K562 (cell line): ENCODE measurements at regions not wholly inside any gene's neighbourhood (a gene's known extent, or its start where the extent isn't known, plus 50 kb on each side); places are given as distances from the start of the nearest gene placed in this dataset.

Source experiments
- ATAC-seq: fragments of 200-7000 bp; cut with Tn5 transposase; 3 replicates; pipeline ENCODE4 v1.9.1; 2020; ENCODE audit warnings: moderate library complexity
- BruUV-seq: library from RNA; stranded (reverse); fragments of 400-500 nt; replicated peaks from 2 replicates; lab custom pipeline; 2021; lab: Mats Ljungman, UMichigan
- CTCF ChIA-PET: fragments of 300-600 bp; formaldehyde crosslinking; extraction: SDS; loops from one replicate; lab custom pipeline; 2021; ENCODE audit warnings: low intra/inter-chr PET ratio; lab: Yijun Ruan, JAX
- POLR2A ChIA-PET: fragments of 300-600, 350-650 bp; sonication (Branson Sonifier 250); formaldehyde crosslinking; extraction: SDS; loops from one replicate; lab custom pipeline; 2021; ENCODE audit warnings: antibody characterized with exemption, inconsistent platforms; lab: Yijun Ruan, JAX
- DNase-seq, 4 experiments: peaks; one replicate each; pipeline versions ENCODE4 v3.0.0 to v3.0.0-alpha.2; 2011 to 2018; ENCODE audit warnings: low spot score in 3 of 4, mixed read lengths in 3 of 4; ENCODE audit errors: extremely low read depth in 1 of 4
- FAIRE-seq: peaks from 2 replicates; lab custom pipeline; 2011; peaks lifted over from hg19 to GRCh38; lab: Jason Lieb, UNC
- H2AFZ ChIP-seq: 2 replicates; pipeline ENCODE4 v1.6.0; 2011; ENCODE audit warnings: low read depth, low read length, control low read depth, inconsistent platforms
- H3K27ac ChIP-seq: fragments of 200-600 bp; 3 replicates; pipeline ENCODE4 v1.8.0; 2011; ENCODE audit warnings: low read depth, mild to moderate bottlenecking, control low read depth, inconsistent platforms, low read length, moderate library complexity, mixed read lengths; ENCODE audit errors: extremely low read depth
- H3K27me3 ChIP-seq, 2 experiments: fragments of 300-600 bp in 1 of 2; 2 replicates in 1 of 2; 3 replicates in 1 of 2; pipeline versions ENCODE4 v1.6.0 to v1.8.0; 2011; ENCODE audit warnings: inconsistent platforms in 2 of 2, low read length in 2 of 2, mild to moderate bottlenecking in 1 of 2, mixed read lengths in 1 of 2, moderate library complexity in 1 of 2; ENCODE audit not compliant: control insufficient read depth in 2 of 2, insufficient read depth in 2 of 2
- H3K36me3 ChIP-seq: fragments of 300-600 bp; 3 replicates; pipeline ENCODE4 v1.8.0; 2011; ENCODE audit warnings: mild to moderate bottlenecking, low read length, inconsistent platforms; ENCODE audit not compliant: control insufficient read depth, insufficient read depth
- H3K4me1 ChIP-seq, 2 experiments: fragments of 200-600 bp in 1 of 2; replicated peaks in 1 of 2; 2 replicates in 1 of 2; 3 replicates in 1 of 2; pipeline versions ENCODE4 v1.5.1 to v1.8.0; 2011; ENCODE audit warnings: inconsistent platforms in 2 of 2, low read length in 2 of 2, mild to moderate bottlenecking in 1 of 2, mixed read lengths in 1 of 2, moderate library complexity in 1 of 2; ENCODE audit not compliant: control insufficient read depth in 2 of 2, insufficient read depth in 2 of 2
- H3K4me2 ChIP-seq: 2 replicates; pipeline ENCODE4 v1.6.1; 2011; ENCODE audit warnings: low read length, control low read depth, inconsistent platforms, mixed read lengths; ENCODE audit not compliant: insufficient read depth
- H3K4me3 ChIP-seq: fragments of 200-600 bp; sonication (generic), shearing (Covaris generic); 2 replicates; pipeline ENCODE4 v1.5.1; 2016; ENCODE audit warnings: control low read depth, inconsistent platforms
- H3K79me2 ChIP-seq: fragments of 200-600 bp; 3 replicates; pipeline ENCODE4 v1.8.0; 2011; ENCODE audit warnings: low read length, inconsistent platforms; ENCODE audit not compliant: control insufficient read depth, insufficient read depth
- H3K9ac ChIP-seq, 2 experiments: 2 replicates each; pipeline versions ENCODE4 v1.6.0 to v1.6.1; 2011; ENCODE audit warnings: low read depth in 2 of 2, low read length in 2 of 2, control low read depth in 1 of 2, inconsistent platforms in 1 of 2, mild to moderate bottlenecking in 1 of 2, mixed read lengths in 1 of 2; ENCODE audit not compliant: insufficient read depth in 1 of 2
- H3K9me1 ChIP-seq: one replicate; pipeline ENCODE4 v1.6.0; 2011; ENCODE audit warnings: inconsistent platforms, mild to moderate bottlenecking, low read length, moderate library complexity; ENCODE audit not compliant: control insufficient read depth, insufficient read depth
- H3K9me3 ChIP-seq: replicated peaks from 2 replicates; pipeline ENCODE4 v1.5.1; 2011; ENCODE audit warnings: low read depth, low read length, inconsistent platforms; ENCODE audit not compliant: control insufficient read depth, insufficient read depth
- H4K20me1 ChIP-seq: replicated peaks from 2 replicates; pipeline ENCODE4 v1.6.1; 2011; ENCODE audit warnings: low read length, inconsistent platforms, mixed read lengths; ENCODE audit not compliant: control insufficient read depth, insufficient read depth
- C11orf30 ChIP-seq: fragments of 450-650 bp; IDR thresholded peaks from 2 replicates; pipeline ENCODE4 v1.6.1; 2016; ENCODE audit warnings: low read depth, mild to moderate bottlenecking
- CBFB ChIP-seq: sonication (generic); formaldehyde crosslinking; IDR thresholded peaks from 2 replicates; pipeline ENCODE4 v1.4.0; 2020; ENCODE audit warnings: mild to moderate bottlenecking, missing genetic modification reagents
- CREBBP ChIP-seq: IDR thresholded peaks from one replicate; pipeline ENCODE4 v1.6.1; 2012; ENCODE audit warnings: low read depth, mild to moderate bottlenecking, control low read depth, inconsistent platforms, low read length
- CSDE1 ChIP-seq, 2 experiments: fragments of 450-650 bp; IDR thresholded peaks; 2 replicates each; pipeline ENCODE4 v1.6.1; 2016; ENCODE audit warnings: mild to moderate bottlenecking in 1 of 2
- FOXA3 ChIP-seq, 2 experiments: fragments of 450-650 bp in 1 of 2; sonication (generic) in 1 of 2; formaldehyde crosslinking; IDR thresholded peaks in 1 of 2; conservative IDR thresholded peaks in 1 of 2; 2 replicates each; pipeline versions ENCODE4 v1.4.0 to v1.8.0; 2020 to 2022; ENCODE audit warnings: mild to moderate bottlenecking in 2 of 2, missing genetic modification reagents in 1 of 2
- FOXP4 ChIP-seq: sonication (generic); formaldehyde crosslinking; IDR thresholded peaks from 2 replicates; pipeline ENCODE4 v1.8.0; 2022; ENCODE audit warnings: mild to moderate bottlenecking, missing genetic modification reagents, borderline replicate concordance
- NBN ChIP-seq: fragments of 450-650 bp; IDR thresholded peaks from 2 replicates; pipeline ENCODE4 v1.6.1; 2016; ENCODE audit warnings: low read depth, mild to moderate bottlenecking
- OTX1 ChIP-seq: fragments of 450-650 bp; formaldehyde crosslinking; IDR thresholded peaks from 2 replicates; pipeline ENCODE4 v1.4.0; 2022; ENCODE audit warnings: mild to moderate bottlenecking
- ZNF282 ChIP-seq: sonication (generic); formaldehyde crosslinking; IDR thresholded peaks from 2 replicates; pipeline ENCODE4 v1.8.1; 2023; ENCODE audit warnings: missing genetic modification reagents
- ZNF696 ChIP-seq: fragments of 250-450 bp; sonication (Bioruptor Pico); conservative IDR thresholded peaks from 2 replicates; pipeline ENCODE4 v1.4.0; 2020; ENCODE audit warnings: mild to moderate bottlenecking, moderate library complexity
- WGBS: fragments of 100-300 bp; shearing (Covaris generic); methylation state at CpG from one replicate; pipeline ENCODE4 v1.1.6; 2016; ENCODE audit warnings: low coverage, mixed read lengths; ENCODE audit not compliant: insufficient coverage; ENCODE audit errors: missing lambda C conversion rate; 5-methylcytosine and 5-hydroxymethylcytosine counted together
- in situ Hi-C: fragments of 300-500 bp; cut with MboI; formaldehyde crosslinking; loops from 4 replicates; pipeline ENCODE4 v1.15.0; 2018; ENCODE audit warnings: inconsistent platforms, mixed read lengths
- intact Hi-C: fragments of 100-400 bp; cut with micrococcal nuclease; formaldehyde crosslinking; loops from 2 replicates; pipeline ENCODE4 v1.14.2; 2022

GRCh38 chr7:54843841-54844355 is 84.9 kb upstream of the SEC61G start:
- Histone ChIP-seq H3K9me1 (no peaks in the 10 kb centered on the region), H3K36me3 (no peaks in the 10 kb centered on the region), H3K4me1 (peaks cover 0 to 5% of the 10 kb centered on the region in 2 experiments; a peak in 2 of 5 replicates), H3K79me2 (no peaks in the 10 kb centered on the region), H3K9ac (no peak overlapping the region), H2AFZ (no peak overlapping the region), H3K4me3 (no peak overlapping the region), H4K20me1 (no peaks in the 10 kb centered on the region), H3K4me2 (no peak overlapping the region), H3K9me3 (no peaks in the 10 kb centered on the region), H3K27ac (no peak overlapping the region), H3K27me3 (peaks cover 0 to 6% of the 10 kb centered on the region in 2 experiments; a peak in 1 of 5 replicates)
- no TSS peak for BruUV-seq
- ATAC-seq (no peak), FAIRE-seq (no peak), DNase-seq (no peak)
- no peak for TF ChIP-seq CBFB (CRISPR knock-in tag)
- no peak for TF ChIP-seq FOXP4 (CRISPR knock-in tag)
- TF ChIP-seq CSDE1 (IDR thresholded peaks at IDR 0.05): no peak
- TF ChIP-seq CREBBP: no peak
- no peak for TF ChIP-seq ZNF696
- no peak for TF ChIP-seq ZNF282
- no peak for TF ChIP-seq FOXA3 (CRISPR knock-in tag; conservative IDR thresholded peaks at IDR 0.05 in 1 of 2, IDR thresholded peaks at IDR 0.05 in 1 of 2)
- no peak for TF ChIP-seq OTX1
- no peak; the same call in 1 of the 2 replicates for TF ChIP-seq C11orf30
- TF ChIP-seq NBN: no peak
- 0% methylated on average over 3 of the region's 3 CpGs for WGBS
- POLR2A ChIA-PET: no interaction called here
- intact Hi-C loops: loop anchor here (5.0 to 10.0 kb wide), 2 partner anchors 57 to 411 kb away; no protein-coding TSS in a partner anchor
- in situ Hi-C loops: no loop called here
- CTCF ChIA-PET: interaction anchor here (0.9 kb wide), 1 partner anchor 71 kb away, joined by 3 read pairs; no protein-coding TSS in a partner anchor
